ENCODE measurements at regions not wholly inside any gene's neighbourhood (a gene's known extent, or its start where the extent isn't known, plus 50 kb on each side); places are given as distances from the start of the nearest gene placed in this dataset.

GRCh38 chr5:27341342-27341741 lies 303.0 kb upstream of the CDH9 start:
- Histone ChIP-seq H3K36me3 (no peaks in the 10 kb centered on the region), H3K27me3 (ENCODE audit: low read depth) (no peaks in the 10 kb centered on the region), H3K9me3 (replicated peaks) (peaks cover 9% of the 10 kb centered on the region), H3K4me3 (no peak overlapping the region), H3K4me1 (no peaks in the 10 kb centered on the region), H3K27ac (replicated peaks) (no peak overlapping the region)
- TF ChIP-seq, protein P1, sequence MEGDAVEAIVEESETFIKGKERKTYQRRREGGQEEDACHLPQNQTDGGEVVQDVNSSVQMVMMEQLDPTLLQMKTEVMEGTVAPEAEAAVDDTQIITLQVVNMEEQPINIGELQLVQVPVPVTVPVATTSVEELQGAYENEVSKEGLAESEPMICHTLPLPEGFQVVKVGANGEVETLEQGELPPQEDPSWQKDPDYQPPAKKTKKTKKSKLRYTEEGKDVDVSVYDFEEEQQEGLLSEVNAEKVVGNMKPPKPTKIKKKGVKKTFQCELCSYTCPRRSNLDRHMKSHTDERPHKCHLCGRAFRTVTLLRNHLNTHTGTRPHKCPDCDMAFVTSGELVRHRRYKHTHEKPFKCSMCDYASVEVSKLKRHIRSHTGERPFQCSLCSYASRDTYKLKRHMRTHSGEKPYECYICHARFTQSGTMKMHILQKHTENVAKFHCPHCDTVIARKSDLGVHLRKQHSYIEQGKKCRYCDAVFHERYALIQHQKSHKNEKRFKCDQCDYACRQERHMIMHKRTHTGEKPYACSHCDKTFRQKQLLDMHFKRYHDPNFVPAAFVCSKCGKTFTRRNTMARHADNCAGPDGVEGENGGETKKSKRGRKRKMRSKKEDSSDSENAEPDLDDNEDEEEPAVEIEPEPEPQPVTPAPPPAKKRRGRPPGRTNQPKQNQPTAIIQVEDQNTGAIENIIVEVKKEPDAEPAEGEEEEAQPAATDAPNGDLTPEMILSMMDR (IDR thresholded peaks at IDR 0.05; ENCODE audit: borderline replicate concordance) = no peak
- intact Hi-C loops (cut with micrococcal nuclease) = no loop called here
- no peak for DNase-seq

DNA sequence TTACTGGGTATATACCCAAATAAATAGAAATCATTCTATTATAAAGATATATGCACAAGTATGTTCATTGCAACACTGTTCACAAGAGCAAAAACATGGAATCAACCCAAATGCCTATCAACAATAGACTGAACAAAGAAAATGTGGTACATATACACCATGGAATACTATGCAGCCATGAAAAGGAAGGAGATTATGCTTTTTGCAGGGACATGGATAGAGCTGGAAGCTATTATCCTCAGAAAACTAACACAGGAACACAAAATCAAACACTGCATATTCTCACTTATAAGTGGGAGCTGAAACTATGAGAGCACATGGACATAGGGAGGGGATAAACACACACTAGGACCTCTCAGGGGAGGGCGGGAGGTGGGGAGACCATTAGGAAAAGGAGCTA lies 298.4 kb upstream of the CDH9 start:
- TF ChIP-seq, protein P1 (IDR thresholded peaks at IDR 0.05; ENCODE audit: borderline replicate concordance) = no peak
- peaks cover 3% of the 10 kb centered on the region for H3K9me3 ChIP-seq (replicated peaks)
- intact Hi-C loops (cut with micrococcal nuclease) = no loop called here
- DNase-seq = no peak
- no peak overlapping the region for H3K4me3 ChIP-seq
- H3K27me3 ChIP-seq (ENCODE audit: low read depth) = no peaks in the 10 kb centered on the region
- no peaks in the 10 kb centered on the region for H3K36me3 ChIP-seq
- no peaks in the 10 kb centered on the region for H3K4me1 ChIP-seq
- no peak overlapping the region for H3K27ac ChIP-seq (replicated peaks)

- Histone ChIP-seq H3K4me3 (no peak overlapping the region), H3K4me1 (no peaks in the 10 kb centered on the region), H3K36me3 (no peaks in the 10 kb centered on the region), H3K27ac (replicated peaks) (no peak overlapping the region), H3K9me3 (replicated peaks) (no peaks in the 10 kb centered on the region), H3K27me3 (ENCODE audit: low read depth) (no peaks in the 10 kb centered on the region)
- DNase-seq = no peak
- intact Hi-C loops (cut with micrococcal nuclease) = no loop called here
- TF ChIP-seq, protein P1 (IDR thresholded peaks at IDR 0.05; ENCODE audit: borderline replicate concordance) = no peak
Measured at GRCh38 chr5:27328480-27328879, 290.1 kb upstream of the CDH9 start.

GRCh38 chr5:27325513-27325912 lies 287.1 kb upstream of the CDH9 start:
- Histone ChIP-seq H3K36me3 (no peaks in the 10 kb centered on the region), H3K4me3 (no peak overlapping the region), H3K4me1 (no peaks in the 10 kb centered on the region), H3K9me3 (replicated peaks) (no peaks in the 10 kb centered on the region), H3K27ac (replicated peaks) (no peak overlapping the region), H3K27me3 (ENCODE audit: low read depth) (no peaks in the 10 kb centered on the region)
- DNase-seq = no peak
- TF ChIP-seq, protein P1 (IDR thresholded peaks at IDR 0.05; ENCODE audit: borderline replicate concordance) = no peak
- intact Hi-C loops (cut with micrococcal nuclease) = no loop called here

GRCh38 chr5:27318701-27319100 lies 280.3 kb upstream of the CDH9 start:
- no peak for DNase-seq
- no peak overlapping the region for H3K27ac ChIP-seq (replicated peaks)
- no peaks in the 10 kb centered on the region for H3K27me3 ChIP-seq (ENCODE audit: low read depth)
- intact Hi-C loops (cut with micrococcal nuclease) = no loop called here
- TF ChIP-seq, protein P1 (IDR thresholded peaks at IDR 0.05; ENCODE audit: borderline replicate concordance) = no peak
- H3K36me3 ChIP-seq = no peaks in the 10 kb centered on the region
- no peaks in the 10 kb centered on the region for H3K4me1 ChIP-seq
- no peak overlapping the region for H3K4me3 ChIP-seq
- H3K9me3 ChIP-seq (replicated peaks) = no peaks in the 10 kb centered on the region

DNA sequence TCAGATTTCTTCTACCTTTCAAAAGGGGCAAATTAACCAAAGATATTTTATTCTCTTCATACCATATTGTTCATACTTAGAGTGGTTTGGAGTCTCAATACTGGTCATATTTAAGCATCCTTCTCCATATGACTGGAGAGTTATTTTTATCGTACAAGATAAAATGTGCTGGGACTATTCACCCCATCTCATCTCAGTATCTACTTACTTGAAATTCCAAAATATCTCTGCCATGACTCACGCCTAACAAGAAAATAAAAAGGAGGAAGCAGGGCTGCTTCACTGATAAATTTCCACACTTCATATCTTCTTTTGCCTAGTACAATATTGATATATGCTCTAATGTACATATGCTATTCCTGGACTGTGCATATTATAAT lies 277.9 kb upstream of the CDH9 start:
- no peak for DNase-seq
- no peaks in the 10 kb centered on the region for H3K36me3 ChIP-seq
- H3K9me3 ChIP-seq (replicated peaks) = no peaks in the 10 kb centered on the region
- no peak overlapping the region for H3K27ac ChIP-seq (replicated peaks)
- TF ChIP-seq, protein P1 (IDR thresholded peaks at IDR 0.05; ENCODE audit: borderline replicate concordance) = no peak
- intact Hi-C loops (cut with micrococcal nuclease) = no loop called here
- no peak overlapping the region for H3K4me3 ChIP-seq
- no peaks in the 10 kb centered on the region for H3K4me1 ChIP-seq
- no peaks in the 10 kb centered on the region for H3K27me3 ChIP-seq (ENCODE audit: low read depth)

All from left ventricle myocardium inferior (tissue), 1 donor.